GM06990 (cell line): ENCODE measurements at regions not wholly inside any gene's neighbourhood (a gene's known extent, or its start where the extent isn't known, plus 50 kb on each side); places are given as distances from the start of the nearest gene placed in this dataset.

Experiments
- DNase-seq: peaks from one replicate; pipeline ENCODE4 v3.0.0-alpha.2; 2011; ENCODE audit not compliant: insufficient read length; ENCODE audit errors: extremely low read depth
- H3K27me3 ChIP-seq: replicated peaks from 2 replicates; pipeline ENCODE4 v1.6.0; 2011; ENCODE audit warnings: low read length; ENCODE audit not compliant: control insufficient read depth, insufficient read depth
- H3K36me3 ChIP-seq: 2 replicates; pipeline ENCODE4 v1.5.1; 2011; ENCODE audit warnings: low read length; ENCODE audit not compliant: control insufficient read depth, insufficient read depth
- H3K4me3 ChIP-seq: replicated peaks from 2 replicates; pipeline ENCODE4 v1.5.1; 2011; ENCODE audit warnings: low read depth, mild to moderate bottlenecking, control low read depth, low read length
- TF ChIP-seq, protein P1 (sequence below): IDR thresholded peaks from 2 replicates; pipeline ENCODE4 v1.5.1; 2011; ENCODE audit warnings: low read length, control low read depth, mild to moderate bottlenecking, inconsistent platforms; ENCODE audit not compliant: insufficient read depth, poor library complexity, severe bottlenecking

- TF ChIP-seq, protein P1, sequence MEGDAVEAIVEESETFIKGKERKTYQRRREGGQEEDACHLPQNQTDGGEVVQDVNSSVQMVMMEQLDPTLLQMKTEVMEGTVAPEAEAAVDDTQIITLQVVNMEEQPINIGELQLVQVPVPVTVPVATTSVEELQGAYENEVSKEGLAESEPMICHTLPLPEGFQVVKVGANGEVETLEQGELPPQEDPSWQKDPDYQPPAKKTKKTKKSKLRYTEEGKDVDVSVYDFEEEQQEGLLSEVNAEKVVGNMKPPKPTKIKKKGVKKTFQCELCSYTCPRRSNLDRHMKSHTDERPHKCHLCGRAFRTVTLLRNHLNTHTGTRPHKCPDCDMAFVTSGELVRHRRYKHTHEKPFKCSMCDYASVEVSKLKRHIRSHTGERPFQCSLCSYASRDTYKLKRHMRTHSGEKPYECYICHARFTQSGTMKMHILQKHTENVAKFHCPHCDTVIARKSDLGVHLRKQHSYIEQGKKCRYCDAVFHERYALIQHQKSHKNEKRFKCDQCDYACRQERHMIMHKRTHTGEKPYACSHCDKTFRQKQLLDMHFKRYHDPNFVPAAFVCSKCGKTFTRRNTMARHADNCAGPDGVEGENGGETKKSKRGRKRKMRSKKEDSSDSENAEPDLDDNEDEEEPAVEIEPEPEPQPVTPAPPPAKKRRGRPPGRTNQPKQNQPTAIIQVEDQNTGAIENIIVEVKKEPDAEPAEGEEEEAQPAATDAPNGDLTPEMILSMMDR, result no peak
- H3K4me3 ChIP-seq, result no peak overlapping the region
- no peaks in the 10 kb centered on the region for H3K27me3 ChIP-seq
- H3K36me3 ChIP-seq, result no peaks in the 10 kb centered on the region
- no peak for DNase-seq
Measured at GRCh38 chr17:34182036-34182803, 72.9 kb upstream of the CCL2 start.

DNA sequence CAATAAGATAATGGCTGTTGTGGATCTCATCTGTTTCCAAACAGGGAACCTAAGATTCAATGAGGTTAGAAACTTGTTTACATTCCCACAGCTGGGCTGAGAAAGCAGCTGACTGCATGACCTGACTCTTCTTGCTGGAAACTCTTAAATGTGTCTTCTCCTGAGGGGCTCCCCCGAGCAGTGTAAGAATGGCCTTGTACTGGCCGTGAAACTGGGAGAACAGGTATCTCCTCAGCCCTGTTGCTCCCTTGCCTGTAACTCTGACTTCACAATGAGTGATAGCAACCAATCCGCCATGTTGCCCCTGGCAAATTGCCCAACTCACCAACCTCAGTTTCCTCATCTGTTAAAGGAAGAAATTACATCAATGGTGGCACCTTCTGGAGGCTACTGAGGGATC lies 59.1 kb upstream of the CCL2 start:
- H3K4me3 ChIP-seq, result no peak overlapping the region
- no peaks in the 10 kb centered on the region for H3K36me3 ChIP-seq
- no peak for DNase-seq
- TF ChIP-seq, protein P1, result no peak
- no peaks in the 10 kb centered on the region for H3K27me3 ChIP-seq

DNA sequence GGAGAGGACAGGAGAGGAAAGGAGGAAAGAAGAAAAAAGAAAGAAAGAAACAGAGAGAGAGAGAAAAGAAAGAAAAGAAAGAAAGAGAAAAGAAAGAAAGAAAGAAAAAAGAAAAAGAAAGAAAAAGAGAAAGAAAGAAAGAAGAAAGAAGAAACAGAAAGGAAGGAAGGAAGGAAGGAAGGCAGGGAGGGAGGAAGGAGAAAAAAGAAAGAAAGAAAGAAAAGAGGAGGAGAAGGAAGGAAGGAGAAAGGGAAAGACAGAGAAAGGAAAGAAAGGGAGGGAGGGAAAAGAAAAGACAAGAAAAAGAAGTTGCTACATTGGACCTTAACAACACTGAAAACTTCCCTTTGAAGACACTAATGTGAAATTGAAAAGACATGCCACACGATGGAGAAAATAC lies 56.6 kb upstream of the CCL2 start:
- DNase-seq, result no peak
- Histone ChIP-seq H3K4me3 (no peak overlapping the region), H3K36me3 (no peaks in the 10 kb centered on the region), H3K27me3 (no peaks in the 10 kb centered on the region; the same call in none of the 2 replicates)
- TF ChIP-seq, protein P1, result no peak

DNA sequence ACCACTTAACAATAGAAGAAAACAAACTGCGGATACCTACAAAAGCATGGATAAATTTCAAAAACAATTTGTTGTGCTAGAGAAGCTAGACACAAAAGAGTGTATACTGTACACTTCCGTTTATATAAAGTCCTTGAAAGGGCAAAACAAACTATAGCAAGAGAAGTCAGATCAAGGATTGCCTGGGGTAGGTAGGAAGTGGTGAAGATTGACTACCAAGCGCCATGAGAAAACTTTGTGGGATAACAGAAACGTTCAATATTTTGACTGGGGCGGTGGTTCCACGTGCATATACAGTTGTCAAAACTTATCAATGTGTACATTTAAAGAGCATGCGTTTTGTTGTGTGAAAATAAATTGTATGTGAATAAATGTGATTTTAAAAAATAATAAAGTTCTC lies 55.6 kb upstream of the CCL2 start:
- no peak for DNase-seq
- H3K4me3 ChIP-seq, result no peak overlapping the region
- TF ChIP-seq, protein P1, result no peak
- no peaks in the 10 kb centered on the region for H3K36me3 ChIP-seq
- peaks cover 1% of the 10 kb centered on the region for H3K27me3 ChIP-seq

- Histone ChIP-seq H3K36me3 (no peaks in the 10 kb centered on the region), H3K27me3 (peaks cover 3% of the 10 kb centered on the region), H3K4me3 (no peak overlapping the region)
- DNase-seq, result peak; percentile 39
- TF ChIP-seq, protein P1, result peak; percentile 100
Measured at GRCh38 chr17:34199932-34200534, 55.1 kb upstream of the CCL2 start.
